IMR-90 (cell line): ENCODE measurements at regions not wholly inside any gene's neighbourhood (a gene's known extent, or its start where the extent isn't known, plus 50 kb on each side); places are given as distances from the start of the nearest gene placed in this dataset.

Source experiments
- CTCF ChIP-seq: conservative IDR thresholded peaks from 2 replicates; pipeline ENCODE4 v1.5.1; 2012; ENCODE audit warnings: mild to moderate bottlenecking, low read depth, low read length, improper control_type of control experiment
- MAZ ChIP-seq: IDR thresholded peaks from 2 replicates; pipeline ENCODE4 v1.6.1; 2012; ENCODE audit warnings: low read depth, mild to moderate bottlenecking, low read length, improper control_type of control experiment, moderate library complexity, borderline replicate concordance
- MXI1 ChIP-seq: IDR thresholded peaks from 2 replicates; pipeline ENCODE4 v1.6.1; 2012; ENCODE audit warnings: low read depth, mild to moderate bottlenecking, low read length, moderate library complexity, borderline replicate concordance
- NFE2L2 ChIP-seq: fragments of 150-350 bp; IDR thresholded peaks from 2 replicates; pipeline ENCODE4 v1.6.1; 2016; ENCODE audit warnings: low read depth, mild to moderate bottlenecking, low read length
- POLR2A ChIP-seq: IDR thresholded peaks from 2 replicates; pipeline ENCODE4 v1.6.1; 2012; ENCODE audit warnings: mild to moderate bottlenecking, low read depth, low read length
- SMC3 ChIP-seq: fragments of 150-350 bp; IDR thresholded peaks from 2 replicates; pipeline ENCODE4 v1.6.1; 2016; ENCODE audit warnings: low read depth, mild to moderate bottlenecking, antibody characterized with exemption, low read length, moderate library complexity
- TF ChIP-seq, protein P1 (sequence below): fragments of 150-350 bp; IDR thresholded peaks from 2 replicates; pipeline ENCODE4 v1.6.1; 2016; ENCODE audit warnings: low read depth, mild to moderate bottlenecking, low read length, moderate library complexity, borderline replicate concordance

GRCh38 chrX:13899607-13900006 is 82.7 kb upstream of the GPM6B start:
- no peak for TF ChIP-seq MAZ
- no peak for TF ChIP-seq POLR2A
- TF ChIP-seq SMC3 = no peak
- TF ChIP-seq, protein P1, sequence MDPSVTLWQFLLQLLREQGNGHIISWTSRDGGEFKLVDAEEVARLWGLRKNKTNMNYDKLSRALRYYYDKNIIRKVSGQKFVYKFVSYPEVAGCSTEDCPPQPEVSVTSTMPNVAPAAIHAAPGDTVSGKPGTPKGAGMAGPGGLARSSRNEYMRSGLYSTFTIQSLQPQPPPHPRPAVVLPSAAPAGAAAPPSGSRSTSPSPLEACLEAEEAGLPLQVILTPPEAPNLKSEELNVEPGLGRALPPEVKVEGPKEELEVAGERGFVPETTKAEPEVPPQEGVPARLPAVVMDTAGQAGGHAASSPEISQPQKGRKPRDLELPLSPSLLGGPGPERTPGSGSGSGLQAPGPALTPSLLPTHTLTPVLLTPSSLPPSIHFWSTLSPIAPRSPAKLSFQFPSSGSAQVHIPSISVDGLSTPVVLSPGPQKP = no peak
- TF ChIP-seq CTCF = no peak
- no peak for TF ChIP-seq NFE2L2
- TF ChIP-seq MXI1 = no peak
